Mesothelial cell of epicardium (in vitro differentiated cells): ENCODE measurements at regions not wholly inside any gene's neighbourhood (a gene's known extent, or its start where the extent isn't known, plus 50 kb on each side); places are given as distances from the start of the nearest gene placed in this dataset.
"Not testable (repeated sequence)": the region's sequence is repeated elsewhere in the genome, so short reads cannot be mapped to it uniquely, and the experiment has no call there.

ENCODE experiments used
- DNase-seq, 2 experiments: peaks; one replicate each; pipeline ENCODE4 v3.0.0; 2021; ENCODE audit warnings: low spot score in 2 of 2; ENCODE audit not compliant: unreplicated experiment in 2 of 2
- H3K27ac Mint-ChIP-seq: 2 replicates; pipeline ENCODE4 v1.8.0; 2021; ENCODE audit warnings: mixed read lengths
- H3K27me3 Mint-ChIP-seq: 2 replicates; pipeline ENCODE4 v1.8.0; 2021; ENCODE audit warnings: low read depth, mixed read lengths
- H3K36me3 Mint-ChIP-seq: 2 replicates; pipeline ENCODE4 v1.8.0; 2021; ENCODE audit warnings: mixed read lengths
- H3K4me1 Mint-ChIP-seq: 2 replicates; pipeline ENCODE4 v1.8.0; 2021; ENCODE audit warnings: mixed read lengths
- H3K4me3 Mint-ChIP-seq: 2 replicates; pipeline ENCODE4 v1.8.0; 2021; ENCODE audit warnings: mild to moderate bottlenecking, moderate library complexity, mixed read lengths
- H3K9me3 Mint-ChIP-seq: 2 replicates; pipeline ENCODE4 v1.8.0; 2021; ENCODE audit warnings: mixed read lengths
- TF ChIP-seq, protein P1 (sequence below): fragments of 200-600 bp; sonication (generic); IDR thresholded peaks from one replicate; pipeline ENCODE4 v1.5.0; 2021; ENCODE audit warnings: antibody characterized with exemption; ENCODE audit not compliant: unreplicated experiment

DNA sequence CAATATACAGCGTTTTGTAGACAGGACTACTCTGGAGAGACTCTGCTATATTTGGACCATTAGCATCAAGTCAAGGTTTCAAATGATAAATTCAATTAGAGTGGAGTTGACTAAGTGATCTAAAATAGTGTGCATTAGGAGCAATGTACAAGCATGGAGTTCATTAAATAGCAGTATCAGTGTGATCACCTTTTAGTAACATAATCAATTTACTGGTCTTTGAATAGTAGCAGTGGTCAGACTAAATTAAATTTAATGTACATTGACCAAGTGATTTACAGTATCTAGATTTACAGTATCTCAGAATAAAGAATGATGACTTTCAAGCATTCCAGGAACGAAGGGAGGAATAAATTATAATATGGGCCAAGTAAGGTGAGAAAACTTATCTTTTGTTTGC lies 489.6 kb upstream of the ADGRL4 start:
- TF ChIP-seq, protein P1, sequence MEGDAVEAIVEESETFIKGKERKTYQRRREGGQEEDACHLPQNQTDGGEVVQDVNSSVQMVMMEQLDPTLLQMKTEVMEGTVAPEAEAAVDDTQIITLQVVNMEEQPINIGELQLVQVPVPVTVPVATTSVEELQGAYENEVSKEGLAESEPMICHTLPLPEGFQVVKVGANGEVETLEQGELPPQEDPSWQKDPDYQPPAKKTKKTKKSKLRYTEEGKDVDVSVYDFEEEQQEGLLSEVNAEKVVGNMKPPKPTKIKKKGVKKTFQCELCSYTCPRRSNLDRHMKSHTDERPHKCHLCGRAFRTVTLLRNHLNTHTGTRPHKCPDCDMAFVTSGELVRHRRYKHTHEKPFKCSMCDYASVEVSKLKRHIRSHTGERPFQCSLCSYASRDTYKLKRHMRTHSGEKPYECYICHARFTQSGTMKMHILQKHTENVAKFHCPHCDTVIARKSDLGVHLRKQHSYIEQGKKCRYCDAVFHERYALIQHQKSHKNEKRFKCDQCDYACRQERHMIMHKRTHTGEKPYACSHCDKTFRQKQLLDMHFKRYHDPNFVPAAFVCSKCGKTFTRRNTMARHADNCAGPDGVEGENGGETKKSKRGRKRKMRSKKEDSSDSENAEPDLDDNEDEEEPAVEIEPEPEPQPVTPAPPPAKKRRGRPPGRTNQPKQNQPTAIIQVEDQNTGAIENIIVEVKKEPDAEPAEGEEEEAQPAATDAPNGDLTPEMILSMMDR: no peak
- H3K4me3 Mint-ChIP-seq: no peak overlapping the region
- H3K27ac Mint-ChIP-seq: no peak overlapping the region
- no peak for DNase-seq
- H3K4me1 Mint-ChIP-seq: peaks cover 12% of the 10 kb centered on the region
- no peaks in the 10 kb centered on the region for H3K9me3 Mint-ChIP-seq
- peaks cover 12% of the 10 kb centered on the region for H3K27me3 Mint-ChIP-seq
- H3K36me3 Mint-ChIP-seq: no peaks in the 10 kb centered on the region

DNA sequence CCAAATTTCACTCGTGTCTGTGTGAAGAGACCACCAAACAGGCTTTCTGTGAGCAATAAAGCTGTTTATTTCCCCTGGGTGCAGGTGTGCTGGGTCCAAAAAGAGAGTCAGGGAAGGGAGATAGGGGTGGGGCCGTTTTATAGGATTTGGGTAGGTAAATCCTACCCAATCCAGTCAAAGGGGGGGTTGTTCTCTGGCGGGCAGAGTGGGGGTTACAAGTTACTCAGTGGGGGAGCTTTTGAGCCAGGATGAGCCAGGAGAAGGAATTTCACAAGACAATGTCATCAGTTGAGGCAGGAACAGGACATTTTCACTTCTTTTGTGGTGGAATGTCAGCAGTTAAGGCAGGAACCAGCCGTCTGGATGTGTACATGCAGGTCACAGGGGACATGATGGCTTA lies 487.2 kb upstream of the ADGRL4 start:
- not testable (repeated sequence) for H3K9me3 Mint-ChIP-seq

DNA sequence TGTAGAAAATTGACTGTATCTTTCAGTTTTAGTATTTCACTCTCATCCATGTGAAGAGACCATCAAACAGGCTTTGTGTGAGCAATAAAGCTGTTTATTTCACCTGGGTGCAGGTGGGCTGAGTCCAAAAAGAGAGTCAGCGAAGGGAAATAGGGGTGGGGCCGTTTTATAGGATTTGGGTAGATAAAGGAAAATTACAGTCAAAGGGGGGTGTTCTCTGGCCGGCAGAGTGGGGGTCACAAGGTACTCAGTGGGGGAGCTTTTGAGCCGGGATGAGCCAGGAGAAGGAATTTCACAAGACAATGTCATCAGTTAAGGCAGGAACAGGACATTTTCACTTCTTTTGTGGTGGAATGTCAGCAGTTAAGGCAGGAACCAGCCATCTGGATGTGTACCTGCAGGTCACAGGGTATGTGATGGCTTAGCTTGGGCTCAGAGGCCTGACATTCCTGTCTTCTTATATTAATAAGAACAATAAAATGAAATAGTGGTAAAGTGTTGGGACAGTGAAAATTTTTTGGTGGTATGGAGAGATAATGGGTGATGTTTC lies 482.1 kb upstream of the ADGRL4 start:
- not testable (repeated sequence) for DNase-seq

More for the DNA sequence above, 487.2 kb upstream of the ADGRL4 start:
- H3K36me3 Mint-ChIP-seq, H3K4me3 Mint-ChIP-seq, H3K4me1 Mint-ChIP-seq, DNase-seq, H3K27ac Mint-ChIP-seq: not testable (repeated sequence)
- peaks cover 14% of the 10 kb centered on the region for H3K27me3 Mint-ChIP-seq

DNA sequence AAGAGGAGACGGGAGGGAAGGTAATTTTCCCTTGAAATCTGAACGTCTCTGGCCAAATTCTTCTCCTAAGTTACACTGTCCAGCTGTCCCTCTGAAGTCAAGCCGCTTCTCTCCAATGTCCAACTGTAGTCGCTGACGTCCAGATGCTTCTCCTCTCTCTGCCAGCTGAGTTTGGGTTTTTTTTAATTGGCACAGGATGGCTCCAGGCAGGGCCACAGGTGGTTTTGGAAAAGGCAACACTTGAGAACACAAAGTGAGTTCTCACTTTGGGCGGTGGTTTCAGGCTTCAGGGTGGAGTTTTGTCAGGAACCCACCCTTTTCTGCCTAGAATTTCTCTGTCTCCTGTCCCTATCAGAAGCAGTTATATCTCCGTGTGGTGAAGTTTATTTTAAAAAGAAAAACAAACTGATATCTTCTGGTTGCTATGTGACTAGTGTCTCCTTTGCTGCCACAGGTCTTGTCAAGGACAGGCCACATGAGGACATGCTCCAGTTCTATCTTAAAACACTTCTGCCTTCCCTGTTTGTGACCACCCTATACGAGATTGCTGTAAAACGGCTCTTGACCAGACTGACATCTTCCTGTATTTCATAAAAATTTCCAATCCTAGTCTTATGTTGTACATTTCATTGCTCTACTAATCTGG lies 472.3 kb upstream of the ADGRL4 start:
- H3K9me3 Mint-ChIP-seq: peaks cover 8% of the 10 kb centered on the region
- no peak overlapping the region for H3K4me3 Mint-ChIP-seq
- H3K4me1 Mint-ChIP-seq: no peaks in the 10 kb centered on the region
- no peak overlapping the region for H3K27ac Mint-ChIP-seq
- no peaks in the 10 kb centered on the region for H3K36me3 Mint-ChIP-seq
- TF ChIP-seq, protein P1: no peak
- H3K27me3 Mint-ChIP-seq: no peaks in the 10 kb centered on the region
- no peak for DNase-seq

More for the DNA sequence above, 482.1 kb upstream of the ADGRL4 start:
- not testable (repeated sequence) for H3K36me3 Mint-ChIP-seq, H3K27ac Mint-ChIP-seq, H3K4me1 Mint-ChIP-seq, H3K9me3 Mint-ChIP-seq, H3K4me3 Mint-ChIP-seq
- H3K27me3 Mint-ChIP-seq: peaks cover 14% of the 10 kb centered on the region

DNA sequence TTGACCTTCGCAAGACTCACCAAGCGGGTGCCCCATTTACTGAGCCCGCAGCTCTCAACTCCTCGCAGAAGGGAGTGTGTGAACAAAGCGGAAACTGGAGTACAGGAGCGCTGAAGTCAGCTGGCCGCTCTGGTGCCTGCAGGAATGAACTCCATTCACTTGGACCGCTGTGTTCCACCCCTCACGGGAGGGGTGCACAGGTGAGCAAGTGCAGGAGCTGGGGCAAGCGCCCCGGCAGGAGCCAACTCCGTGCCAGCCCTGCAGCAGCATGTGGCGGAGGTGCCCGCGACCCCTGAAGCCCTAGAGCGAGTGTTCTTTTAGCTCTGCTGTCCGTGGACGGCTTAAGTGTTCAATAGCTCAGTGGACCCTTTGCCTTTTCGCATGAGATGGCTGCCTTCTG lies 471.6 kb upstream of the ADGRL4 start:
- TF ChIP-seq, protein P1: no peak
- Mint-ChIP-seq H3K27me3 (no peaks in the 10 kb centered on the region), H3K4me3 (no peak overlapping the region), H3K4me1 (no peaks in the 10 kb centered on the region), H3K9me3 (peaks cover 8% of the 10 kb centered on the region), H3K27ac (no peak overlapping the region), H3K36me3 (no peaks in the 10 kb centered on the region)
- DNase-seq: no peak

DNA sequence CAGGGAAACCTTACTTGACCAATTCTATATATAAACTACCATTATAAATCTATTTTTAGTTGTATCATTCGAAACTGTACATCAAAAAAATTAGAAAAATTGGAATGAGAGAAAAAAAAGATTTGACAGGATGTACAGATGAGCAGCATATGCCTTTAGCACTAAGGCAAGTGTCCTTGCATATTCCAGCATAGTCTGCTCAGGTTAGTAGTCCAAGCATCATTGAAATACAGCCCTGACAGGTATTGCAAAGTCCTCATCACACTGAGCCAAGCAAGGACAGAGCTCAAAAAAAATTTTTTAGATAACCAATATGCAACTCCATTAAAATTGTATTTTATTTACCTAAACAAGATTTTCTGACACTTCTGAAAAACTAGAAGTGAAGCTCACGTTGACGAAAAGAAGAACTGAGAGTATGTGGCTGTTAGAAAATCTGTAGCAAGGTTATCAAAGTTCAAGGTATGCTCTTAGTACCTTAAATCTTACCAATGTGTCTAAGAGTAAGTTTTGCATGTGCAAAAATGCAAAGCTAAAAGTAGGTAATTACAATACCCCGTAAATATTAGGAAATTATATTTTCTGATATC lies 465.6 kb upstream of the ADGRL4 start:
- DNase-seq: no peak
- H3K36me3 Mint-ChIP-seq: no peaks in the 10 kb centered on the region
- TF ChIP-seq, protein P1: no peak
- H3K9me3 Mint-ChIP-seq: no peaks in the 10 kb centered on the region
- no peaks in the 10 kb centered on the region for H3K27me3 Mint-ChIP-seq
- no peak overlapping the region for H3K4me3 Mint-ChIP-seq
- no peak overlapping the region for H3K27ac Mint-ChIP-seq
- no peaks in the 10 kb centered on the region for H3K4me1 Mint-ChIP-seq
